Glutamatergic neuron (in vitro differentiated cells): ENCODE measurements at regions not wholly inside any gene's neighbourhood (a gene's known extent, or its start where the extent isn't known, plus 50 kb on each side); places are given as distances from the start of the nearest gene placed in this dataset.

Experiments used
- DNase-seq: peaks from one replicate; pipeline ENCODE4 v3.0.0; 2022
- H3K27ac Mint-ChIP-seq: one replicate; pipeline ENCODE4 v1.8.0; 2020; ENCODE audit warnings: mild to moderate bottlenecking, mixed read lengths, inconsistent platforms; ENCODE audit not compliant: unreplicated experiment
- H3K27me3 Mint-ChIP-seq: one replicate; pipeline ENCODE4 v1.8.0; 2020; ENCODE audit warnings: mild to moderate bottlenecking, moderate library complexity, mixed read lengths, inconsistent platforms; ENCODE audit not compliant: unreplicated experiment
- H3K36me3 Mint-ChIP-seq: one replicate; pipeline ENCODE4 v1.8.0; 2020; ENCODE audit warnings: mild to moderate bottlenecking, mixed read lengths, inconsistent platforms; ENCODE audit not compliant: unreplicated experiment
- H3K4me1 Mint-ChIP-seq: one replicate; pipeline ENCODE4 v1.8.0; 2020; ENCODE audit warnings: mild to moderate bottlenecking, low read depth, mixed read lengths, inconsistent platforms; ENCODE audit not compliant: unreplicated experiment
- H3K4me3 Mint-ChIP-seq: one replicate; pipeline ENCODE4 v1.8.0; 2020; ENCODE audit warnings: mild to moderate bottlenecking, mixed read lengths, inconsistent platforms; ENCODE audit not compliant: unreplicated experiment
- H3K9me3 Mint-ChIP-seq: one replicate; pipeline ENCODE4 v1.8.0; 2020; ENCODE audit warnings: mild to moderate bottlenecking, moderate library complexity, mixed read lengths, inconsistent platforms; ENCODE audit not compliant: unreplicated experiment
- CTCF ChIP-seq: fragments of 200-600 bp; sonication (generic); IDR thresholded peaks from one replicate; pipeline ENCODE4 v1.5.0; 2021; ENCODE audit not compliant: partially characterized antibody, unreplicated experiment

GRCh38 chr4:156414406-156414805 lies 460.7 kb upstream of the CTSO start:
- no peak overlapping the region for H3K4me3 Mint-ChIP-seq
- no peaks in the 10 kb centered on the region for H3K4me1 Mint-ChIP-seq
- H3K27ac Mint-ChIP-seq: no peak overlapping the region
- H3K9me3 Mint-ChIP-seq: no peaks in the 10 kb centered on the region
- TF ChIP-seq CTCF: no peak
- no peaks in the 10 kb centered on the region for H3K27me3 Mint-ChIP-seq
- DNase-seq: no peak
- no peaks in the 10 kb centered on the region for H3K36me3 Mint-ChIP-seq

DNA sequence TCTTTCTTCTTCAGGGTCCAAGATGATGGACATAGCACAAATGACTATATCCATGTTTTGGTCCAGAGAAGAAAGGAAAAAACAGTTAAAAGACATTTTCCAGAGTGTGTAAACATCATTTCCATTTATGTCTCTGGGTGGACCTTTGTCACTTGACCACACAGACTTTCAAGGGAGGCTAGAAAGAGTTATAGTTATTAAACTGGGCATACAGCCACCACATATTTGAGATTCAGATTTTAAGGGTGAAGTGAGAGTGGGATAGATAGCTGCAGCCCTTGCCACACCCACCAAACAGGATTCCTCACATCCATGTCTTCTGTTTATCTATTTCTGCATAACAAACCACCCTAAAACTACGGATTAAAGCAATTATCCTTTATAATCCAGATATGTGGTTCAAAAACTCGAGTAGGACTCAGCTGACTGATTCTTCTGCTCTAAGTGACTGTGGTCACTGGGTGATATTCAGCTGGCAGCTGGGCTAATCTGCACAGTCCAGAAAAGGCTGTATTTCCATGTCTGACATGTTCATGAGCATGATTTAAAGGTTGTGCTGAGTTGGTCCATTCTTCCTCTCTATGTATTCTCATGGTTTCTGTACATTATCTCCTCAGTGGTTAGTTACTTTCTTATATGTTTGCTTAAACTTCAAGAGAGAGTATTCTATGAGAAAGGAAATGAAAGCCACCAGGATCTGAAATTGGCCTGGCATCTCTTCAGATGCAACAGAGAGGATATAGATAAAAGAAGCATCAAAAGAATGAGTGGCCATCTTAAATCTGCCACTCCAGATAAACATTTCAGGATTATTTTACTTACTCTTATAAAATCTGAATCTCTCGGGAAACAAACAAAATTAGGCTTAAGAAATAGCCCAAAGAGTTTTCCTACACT lies 459.8 kb upstream of the CTSO start:
- DNase-seq: no peak
- no peaks in the 10 kb centered on the region for H3K27me3 Mint-ChIP-seq
- no peak overlapping the region for H3K4me3 Mint-ChIP-seq
- no peaks in the 10 kb centered on the region for H3K9me3 Mint-ChIP-seq
- no peaks in the 10 kb centered on the region for H3K4me1 Mint-ChIP-seq
- no peaks in the 10 kb centered on the region for H3K36me3 Mint-ChIP-seq
- no peak overlapping the region for H3K27ac Mint-ChIP-seq
- TF ChIP-seq CTCF: no peak

GRCh38 chr4:156411531-156411930 lies 457.9 kb upstream of the CTSO start:
- no peak for DNase-seq
- Mint-ChIP-seq H3K4me3 (no peak overlapping the region), H3K9me3 (no peaks in the 10 kb centered on the region), H3K36me3 (no peaks in the 10 kb centered on the region), H3K27me3 (no peaks in the 10 kb centered on the region), H3K27ac (no peak overlapping the region), H3K4me1 (no peaks in the 10 kb centered on the region)
- no peak for TF ChIP-seq CTCF

DNA sequence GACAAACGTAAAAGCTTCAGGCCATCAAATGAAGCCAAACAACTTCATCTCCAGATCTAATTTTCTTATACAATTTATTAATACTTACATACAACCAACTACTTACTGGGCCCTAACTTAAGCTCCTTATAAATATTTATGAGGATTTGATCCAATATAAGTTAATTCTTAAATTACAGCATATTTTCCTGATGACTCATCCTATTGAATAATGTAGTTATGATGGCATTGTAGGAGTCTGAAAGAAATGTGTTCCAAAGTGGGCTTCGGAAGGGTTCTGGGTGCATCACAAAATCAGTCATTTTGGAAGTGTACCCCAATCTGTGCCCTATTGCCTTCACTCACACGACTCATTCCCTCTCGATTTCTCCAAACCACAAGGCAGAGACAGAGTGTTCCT lies 455.1 kb upstream of the CTSO start:
- DNase-seq: no peak
- H3K27ac Mint-ChIP-seq: no peak overlapping the region
- no peak for TF ChIP-seq CTCF
- H3K4me1 Mint-ChIP-seq: no peaks in the 10 kb centered on the region
- H3K9me3 Mint-ChIP-seq: no peaks in the 10 kb centered on the region
- no peaks in the 10 kb centered on the region for H3K36me3 Mint-ChIP-seq
- H3K4me3 Mint-ChIP-seq: no peak overlapping the region
- H3K27me3 Mint-ChIP-seq: no peaks in the 10 kb centered on the region

DNA sequence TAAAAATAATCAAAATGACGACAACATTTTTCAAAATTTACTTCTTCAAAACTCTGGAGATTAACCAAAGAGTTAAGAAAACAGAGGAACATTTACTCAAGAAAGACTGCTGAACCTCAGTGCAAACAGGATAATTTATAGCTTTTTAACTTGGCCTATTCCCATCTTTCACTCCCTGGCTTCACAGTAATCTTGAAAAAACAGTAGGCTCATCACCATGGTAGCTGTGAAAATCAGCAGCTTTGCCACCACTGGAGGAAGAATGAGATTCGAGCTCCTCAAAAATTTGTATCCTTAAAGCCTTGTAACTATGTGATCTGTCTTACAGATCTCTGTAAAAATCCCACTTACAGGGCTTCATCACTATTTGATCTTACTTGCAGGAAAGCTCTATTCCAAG lies 447.7 kb upstream of the CTSO start:
- Mint-ChIP-seq H3K4me3 (no peak overlapping the region), H3K27ac (no peak overlapping the region), H3K36me3 (no peaks in the 10 kb centered on the region), H3K4me1 (no peaks in the 10 kb centered on the region), H3K9me3 (no peaks in the 10 kb centered on the region), H3K27me3 (no peaks in the 10 kb centered on the region)
- no peak for TF ChIP-seq CTCF
- DNase-seq: no peak
